PC-3 (cell line): ENCODE measurements at regions not wholly inside any gene's neighbourhood (a gene's known extent, or its start where the extent isn't known, plus 50 kb on each side); places are given as distances from the start of the nearest gene placed in this dataset.

Source experiments
- ATAC-seq: fragments of 200-7000 bp; cut with Tn5 transposase; 2 replicates; pipeline ENCODE4 v1.9.1; 2020; ENCODE audit warnings: mild to moderate bottlenecking, moderate library complexity
- BruUV-seq: library from RNA; stranded (reverse); fragments of 400-500 nt; replicated peaks from 2 replicates; lab custom pipeline; 2021; lab: Mats Ljungman, UMichigan
- CTCF ChIA-PET: fragments of 300-600 bp; sonication (Branson Sonifier 250); formaldehyde crosslinking; loops from one replicate; lab custom pipeline; 2022; ENCODE audit warnings: antibody characterized with exemption; lab: Charles Lee
- POLR2A ChIA-PET: fragments of 300-600 bp; sonication (Branson Sonifier 250); formaldehyde crosslinking; loops from one replicate; lab custom pipeline; 2022; ENCODE audit warnings: antibody characterized with exemption; ENCODE audit not compliant: unreplicated experiment; lab: Charles Lee
- DNase-seq: peaks from one replicate; pipeline ENCODE4 v3.0.0-alpha.2; 2015
- H2AFZ ChIP-seq: fragments of 300-600 bp; sonication (generic); 2 replicates; pipeline ENCODE4 v1.6.0; 2016; ENCODE audit warnings: antibody characterized with exemption, low read length
- H3F3A ChIP-seq: fragments of 300-600 bp; sonication (generic); one replicate; pipeline ENCODE4 v1.6.0; 2017; ENCODE audit warnings: antibody characterized with exemption, low read length, control low read depth, mild to moderate bottlenecking; ENCODE audit not compliant: unreplicated experiment
- H3K27ac ChIP-seq: fragments of 300-600 bp; sonication (generic); 2 replicates; pipeline ENCODE4 v1.5.1; 2016; ENCODE audit warnings: mild to moderate bottlenecking, low read length
- H3K27me3 ChIP-seq: fragments of 300-600 bp; sonication (generic); 2 replicates; pipeline ENCODE4 v1.6.1; 2016; ENCODE audit warnings: low read length, mixed read lengths
- H3K36me3 ChIP-seq: fragments of 300-600 bp; sonication (generic); 2 replicates; pipeline ENCODE4 v1.6.1; 2016; ENCODE audit warnings: low read depth, mixed run types, low read length, mixed read lengths
- H3K4me1 ChIP-seq: fragments of 300-600 bp; sonication (generic); 2 replicates; pipeline ENCODE4 v1.5.1; 2016; ENCODE audit warnings: low read length; ENCODE audit not compliant: insufficient read depth
- H3K4me2 ChIP-seq: fragments of 300-600 bp; sonication (generic); 2 replicates; pipeline ENCODE4 v1.6.0; 2016; ENCODE audit warnings: low read length
- H3K4me3 ChIP-seq: fragments of 300-600 bp; sonication (generic); 2 replicates; pipeline ENCODE4 v1.5.1; 2016; ENCODE audit warnings: mild to moderate bottlenecking, low read length, mixed read lengths
- H3K79me2 ChIP-seq: fragments of 300-600 bp; sonication (generic); 2 replicates; pipeline ENCODE4 v1.6.1; 2017; ENCODE audit warnings: low read length, mixed read lengths
- H3K9ac ChIP-seq: fragments of 300-600 bp; sonication (generic); 2 replicates; pipeline ENCODE4 v1.6.0; 2016; ENCODE audit warnings: mild to moderate bottlenecking, low read length
- H3K9me2 ChIP-seq: fragments of 300-600 bp; sonication (generic); replicated peaks from 2 replicates; pipeline ENCODE4 v1.6.1; 2016; ENCODE audit warnings: mixed run types, low read length, mixed read lengths
- H3K9me3 ChIP-seq: fragments of 300-600 bp; sonication (generic); 2 replicates; pipeline ENCODE4 v1.6.1; 2016; ENCODE audit warnings: low read length, mixed read lengths
- H4K20me1 ChIP-seq: fragments of 300-600 bp; sonication (generic); 2 replicates; pipeline ENCODE4 v1.6.1; 2016; ENCODE audit warnings: low read length, mixed read lengths
- CTCF ChIP-seq: fragments of 300-600 bp; sonication (generic); conservative IDR thresholded peaks from 2 replicates; pipeline ENCODE4 v1.5.1; 2017; ENCODE audit warnings: antibody characterized with exemption, low read depth, mild to moderate bottlenecking, low read length
- EZH2 ChIP-seq: fragments of 300-600 bp; sonication (generic); IDR thresholded peaks from one replicate; pipeline ENCODE4 v1.6.1; 2017; ENCODE audit warnings: antibody characterized with exemption, mild to moderate bottlenecking, low read length; ENCODE audit not compliant: unreplicated experiment
- EZH2phosphoT487 ChIP-seq: fragments of 300-600 bp; sonication (generic); IDR thresholded peaks from 2 replicates; pipeline ENCODE4 v1.6.1; 2018; ENCODE audit warnings: mild to moderate bottlenecking, antibody characterized with exemption, low read length, borderline replicate concordance
- intact Hi-C: fragments of 100-400 bp; cut with micrococcal nuclease; formaldehyde crosslinking; loops from 2 replicates; pipeline ENCODE4 v1.9.0; 2023

- DNase-seq (peak; percentile 8), ATAC-seq (no peak)
- Histone ChIP-seq H3K4me2 (no peak overlapping the region), H3K4me1 (no peaks in the 10 kb centered on the region), H3K9ac (no peak overlapping the region), H3K79me2 (no peaks in the 10 kb centered on the region), H3K9me2 (no peaks in the 10 kb centered on the region), H3K9me3 (no peaks in the 10 kb centered on the region), H3F3A (no peaks in the 10 kb centered on the region), H2AFZ (no peak overlapping the region), H3K4me3 (no peak overlapping the region), H3K27me3 (no peaks in the 10 kb centered on the region), H4K20me1 (no peaks in the 10 kb centered on the region), H3K36me3 (no peaks in the 10 kb centered on the region), H3K27ac (no peak overlapping the region)
- TF ChIP-seq CTCF (no peak), EZH2 (no peak), EZH2phosphoT487 (no peak)
- ChIA-PET CTCF (no interaction called here), POLR2A (no interaction called here)
- BruUV-seq: no TSS peak
- intact Hi-C loops: no loop called here
These were observed 90.6 kb upstream of the GADL1 start for GRCh38 chr3:30984855-30985749.

- ChIA-PET POLR2A (no interaction called here), CTCF (no interaction called here)
- H3K27ac ChIP-seq: no peak overlapping the region
- ATAC-seq (no peak), DNase-seq (no peak)
- no peaks in the 10 kb centered on the region for H3F3A ChIP-seq
- H3K9me3 ChIP-seq: no peaks in the 10 kb centered on the region
- H3K79me2 ChIP-seq: no peaks in the 10 kb centered on the region
- no peaks in the 10 kb centered on the region for H3K36me3 ChIP-seq
- H3K9me2 ChIP-seq: no peaks in the 10 kb centered on the region
- H4K20me1 ChIP-seq: no peaks in the 10 kb centered on the region
- TF ChIP-seq EZH2 (no peak), EZH2phosphoT487 (no peak), CTCF (no peak)
- H3K4me3 ChIP-seq: no peak overlapping the region
- no peak overlapping the region for H2AFZ ChIP-seq
- no peak overlapping the region for H3K4me2 ChIP-seq
- no TSS peak for BruUV-seq
- H3K4me1 ChIP-seq: no peaks in the 10 kb centered on the region
- no peak overlapping the region for H3K9ac ChIP-seq
- H3K27me3 ChIP-seq: no peaks in the 10 kb centered on the region
- intact Hi-C loops: no loop called here
These were observed 92.1 kb upstream of the GADL1 start for GRCh38 chr3:30986551-30986950.

GRCh38 chr3:30988769-30989168 lies 94.3 kb upstream of the GADL1 start:
- Histone ChIP-seq H3K4me2 (no peak overlapping the region), H3K27ac (no peak overlapping the region), H3F3A (no peaks in the 10 kb centered on the region), H2AFZ (no peak overlapping the region), H3K9me2 (no peaks in the 10 kb centered on the region), H3K9me3 (no peaks in the 10 kb centered on the region), H3K27me3 (no peaks in the 10 kb centered on the region), H3K36me3 (no peaks in the 10 kb centered on the region), H3K79me2 (no peaks in the 10 kb centered on the region), H3K4me1 (no peaks in the 10 kb centered on the region), H3K9ac (no peak overlapping the region), H3K4me3 (no peak overlapping the region), H4K20me1 (no peaks in the 10 kb centered on the region)
- no peak for DNase-seq
- no peak for ATAC-seq
- TF ChIP-seq EZH2: no peak
- no peak for TF ChIP-seq EZH2phosphoT487
- no peak for TF ChIP-seq CTCF
- ChIA-PET CTCF (no interaction called here), POLR2A (no interaction called here)
- intact Hi-C loops: no loop called here
- no TSS peak for BruUV-seq
